Heart left ventricle (tissue), 13 donors: ENCODE measurements at regions not wholly inside any gene's neighbourhood (a gene's known extent, or its start where the extent isn't known, plus 50 kb on each side); places are given as distances from the start of the nearest gene placed in this dataset.

ENCODE experiments used
- CTCF ChIP-seq, 12 donors: fragments of 200-600 bp; sonication (generic) in 4 of 12; IDR thresholded peaks; one replicate each; pipeline versions ENCODE4 v1.5.0 to v1.8.0; 2018 to 2022; ENCODE audit warnings: antibody characterized with exemption in 12 of 12, mild to moderate bottlenecking in 5 of 12
- POLR2A ChIP-seq, 2 donors: fragments of 450-650 bp; IDR thresholded peaks; one replicate each; pipeline ENCODE4 v1.6.1; 2017; ENCODE audit warnings: antibody characterized with exemption in 2 of 2, mild to moderate bottlenecking in 2 of 2, moderate library complexity in 2 of 2
- donor health status: ischemic (EF 13 %, LVEDD 7.1; RV severe dilation, severe dysfunction).
- donor health status: DM: no; HTN: yes; CAD: no.
- donor health status: DM: no; HTN: no; CAD: no.
- donor health status: ischemic (EF 25% LVEDD 6.9; RV normal size, moderate dysfunction).
- donor health status: ischemic (EF 25% LVEDD 5.7; RV mildly dilated, moderate dysfunction).
- donor health status: ischemic (EF 35%, LVEDD 5.7; RV mildly dilated, moderate dysfunction).
- donor health status: nonischemic (EF 11% LVEDD 7.7; RV severe dilation, severe dysfunction).
- donor health status: DM: yes; HTN: yes; CAD: no.
- donor health status: PGD.
- donor health status: ischemic (EF 29% LVEDD 5.4; RV normal size, mild dysfunction).
- donor health status: nonischemic (EF 23%, LVEDD 6.1; RV moderate dilation, normal function).

- TF ChIP-seq CTCF (IDR thresholded peaks at IDR 0.05) (no peak), POLR2A (IDR thresholded peaks at IDR 0.05) (no peak)
These were observed 111.6 kb downstream of the CRYBB2 start for GRCh38 chr22:25331050-25331449.
